ENCODE measurements at regions not wholly inside any gene's neighbourhood (a gene's known extent, or its start where the extent isn't known, plus 50 kb on each side); places are given as distances from the start of the nearest gene placed in this dataset.

DNA sequence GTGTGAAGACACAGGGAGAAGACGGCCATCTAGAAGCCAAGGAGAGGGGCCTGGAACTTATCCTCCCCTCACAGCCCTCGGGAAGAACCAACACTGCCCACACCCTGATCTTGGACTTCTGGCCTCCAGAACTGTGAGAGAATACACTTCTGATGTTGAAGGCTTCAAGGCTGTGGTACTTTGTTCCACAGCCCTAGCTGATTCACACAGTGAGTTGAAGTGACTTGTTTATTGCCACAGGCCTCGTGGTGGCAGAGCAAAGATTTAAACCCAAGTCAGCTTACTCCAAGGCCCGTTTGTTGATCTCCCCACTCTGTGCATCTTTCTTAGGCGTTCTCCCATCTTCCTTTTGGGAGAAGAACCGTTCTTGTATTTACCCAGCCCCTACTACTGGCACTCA lies 72.8 kb downstream of the CYTL1 start:
- TF ChIP-seq, protein P1, sequence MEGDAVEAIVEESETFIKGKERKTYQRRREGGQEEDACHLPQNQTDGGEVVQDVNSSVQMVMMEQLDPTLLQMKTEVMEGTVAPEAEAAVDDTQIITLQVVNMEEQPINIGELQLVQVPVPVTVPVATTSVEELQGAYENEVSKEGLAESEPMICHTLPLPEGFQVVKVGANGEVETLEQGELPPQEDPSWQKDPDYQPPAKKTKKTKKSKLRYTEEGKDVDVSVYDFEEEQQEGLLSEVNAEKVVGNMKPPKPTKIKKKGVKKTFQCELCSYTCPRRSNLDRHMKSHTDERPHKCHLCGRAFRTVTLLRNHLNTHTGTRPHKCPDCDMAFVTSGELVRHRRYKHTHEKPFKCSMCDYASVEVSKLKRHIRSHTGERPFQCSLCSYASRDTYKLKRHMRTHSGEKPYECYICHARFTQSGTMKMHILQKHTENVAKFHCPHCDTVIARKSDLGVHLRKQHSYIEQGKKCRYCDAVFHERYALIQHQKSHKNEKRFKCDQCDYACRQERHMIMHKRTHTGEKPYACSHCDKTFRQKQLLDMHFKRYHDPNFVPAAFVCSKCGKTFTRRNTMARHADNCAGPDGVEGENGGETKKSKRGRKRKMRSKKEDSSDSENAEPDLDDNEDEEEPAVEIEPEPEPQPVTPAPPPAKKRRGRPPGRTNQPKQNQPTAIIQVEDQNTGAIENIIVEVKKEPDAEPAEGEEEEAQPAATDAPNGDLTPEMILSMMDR (IDR thresholded peaks at IDR 0.05; ENCODE audit: low read length): no peak
- TF ChIP-seq EZH2 (IDR thresholded peaks at IDR 0.05; ENCODE audit: borderline replicate concordance, low read length): no peak
